Tongue (tissue), 1 donor: ENCODE measurements at regions not wholly inside any gene's neighbourhood (a gene's known extent, or its start where the extent isn't known, plus 50 kb on each side); places are given as distances from the start of the nearest gene placed in this dataset.
A peak's percentile ranks its signal among the peaks of the same experiment; 100 is the strongest.

Experiments
- DNase-seq: peaks from one replicate; pipeline ENCODE4 v3.0.0-alpha.2; 2015

GRCh38 chr14:99073431-99073830 lies 198.6 kb downstream of the BCL11B start:
- DNase-seq = no peak

GRCh38 chr14:99075061-99075460 lies 196.9 kb downstream of the BCL11B start:
- DNase-seq = no peak

- no peak for DNase-seq
Measured at GRCh38 chr14:99075771-99076375, 196.1 kb downstream of the BCL11B start.

- DNase-seq = no peak
Measured at GRCh38 chr14:99077076-99077843, 194.7 kb downstream of the BCL11B start.

GRCh38 chr14:99077844-99078236 lies 194.2 kb downstream of the BCL11B start:
- no peak for DNase-seq

- DNase-seq = no peak
Measured at GRCh38 chr14:99078426-99078825, 193.6 kb downstream of the BCL11B start.

- DNase-seq = no peak
Measured at GRCh38 chr14:99079061-99079727, 192.8 kb downstream of the BCL11B start.

- DNase-seq = no peak
Measured at GRCh38 chr14:99080306-99080705, 191.7 kb downstream of the BCL11B start.

- DNase-seq = no peak
Measured at GRCh38 chr14:99081156-99081765, 190.7 kb downstream of the BCL11B start.

- no peak for DNase-seq
Measured at GRCh38 chr14:99081880-99082279, 190.1 kb downstream of the BCL11B start.

GRCh38 chr14:99093532-99094517 lies 178.2 kb downstream of the BCL11B start:
- DNase-seq = peak; percentile 77

GRCh38 chr14:99094901-99095300 lies 177.1 kb downstream of the BCL11B start:
- DNase-seq = no peak

GRCh38 chr14:99095369-99095768 lies 176.6 kb downstream of the BCL11B start:
- no peak for DNase-seq

- no peak for DNase-seq
Measured at GRCh38 chr14:99098199-99098598, 173.8 kb downstream of the BCL11B start.

- DNase-seq = no peak
Measured at GRCh38 chr14:99099051-99099787, 172.8 kb downstream of the BCL11B start.

GRCh38 chr14:99100497-99101270 lies 171.3 kb downstream of the BCL11B start:
- no peak for DNase-seq

GRCh38 chr14:99101855-99102461 lies 170.0 kb downstream of the BCL11B start:
- peak; percentile 46 for DNase-seq

GRCh38 chr14:99116741-99117295 lies 155.2 kb downstream of the BCL11B start:
- no peak for DNase-seq

GRCh38 chr14:99117671-99118045 lies 154.3 kb downstream of the BCL11B start:
- no peak for DNase-seq
